ENCODE measurements at regions not wholly inside any gene's neighbourhood (a gene's known extent, or its start where the extent isn't known, plus 50 kb on each side); places are given as distances from the start of the nearest gene placed in this dataset.

DNA sequence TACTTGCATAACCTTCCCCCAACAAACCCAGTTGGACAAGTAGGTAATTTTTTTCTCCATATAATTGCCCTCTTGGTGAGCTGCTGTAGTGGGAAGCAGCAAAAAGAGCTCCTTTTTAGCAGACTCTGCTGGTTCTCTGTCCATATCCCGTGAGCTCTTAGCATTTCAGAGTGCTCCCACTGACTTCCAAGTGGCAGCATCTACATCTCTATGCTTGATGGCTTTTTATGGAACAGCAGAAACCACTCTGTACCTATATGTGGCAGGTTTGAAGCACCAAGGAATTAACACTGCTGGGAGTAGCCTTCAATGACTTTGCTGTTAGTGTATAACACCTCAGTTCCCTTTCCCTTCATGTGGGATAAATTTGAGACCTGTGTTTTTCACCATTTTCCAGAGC is 168.4 kb upstream of the NHS start:
- H3K4me3 ChIP-seq (replicated peaks in 1 of 2; ENCODE audit: low read depth in 2 of 2, low read length in 2 of 2) = no peak overlapping the region
- TF ChIP-seq, protein P1, sequence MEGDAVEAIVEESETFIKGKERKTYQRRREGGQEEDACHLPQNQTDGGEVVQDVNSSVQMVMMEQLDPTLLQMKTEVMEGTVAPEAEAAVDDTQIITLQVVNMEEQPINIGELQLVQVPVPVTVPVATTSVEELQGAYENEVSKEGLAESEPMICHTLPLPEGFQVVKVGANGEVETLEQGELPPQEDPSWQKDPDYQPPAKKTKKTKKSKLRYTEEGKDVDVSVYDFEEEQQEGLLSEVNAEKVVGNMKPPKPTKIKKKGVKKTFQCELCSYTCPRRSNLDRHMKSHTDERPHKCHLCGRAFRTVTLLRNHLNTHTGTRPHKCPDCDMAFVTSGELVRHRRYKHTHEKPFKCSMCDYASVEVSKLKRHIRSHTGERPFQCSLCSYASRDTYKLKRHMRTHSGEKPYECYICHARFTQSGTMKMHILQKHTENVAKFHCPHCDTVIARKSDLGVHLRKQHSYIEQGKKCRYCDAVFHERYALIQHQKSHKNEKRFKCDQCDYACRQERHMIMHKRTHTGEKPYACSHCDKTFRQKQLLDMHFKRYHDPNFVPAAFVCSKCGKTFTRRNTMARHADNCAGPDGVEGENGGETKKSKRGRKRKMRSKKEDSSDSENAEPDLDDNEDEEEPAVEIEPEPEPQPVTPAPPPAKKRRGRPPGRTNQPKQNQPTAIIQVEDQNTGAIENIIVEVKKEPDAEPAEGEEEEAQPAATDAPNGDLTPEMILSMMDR (IDR thresholded peaks at IDR 0.05; ENCODE audit: low read depth, low read length) = no peak
- no peak for DNase-seq (ENCODE audit: low read depth in 2 of 2)

DNA sequence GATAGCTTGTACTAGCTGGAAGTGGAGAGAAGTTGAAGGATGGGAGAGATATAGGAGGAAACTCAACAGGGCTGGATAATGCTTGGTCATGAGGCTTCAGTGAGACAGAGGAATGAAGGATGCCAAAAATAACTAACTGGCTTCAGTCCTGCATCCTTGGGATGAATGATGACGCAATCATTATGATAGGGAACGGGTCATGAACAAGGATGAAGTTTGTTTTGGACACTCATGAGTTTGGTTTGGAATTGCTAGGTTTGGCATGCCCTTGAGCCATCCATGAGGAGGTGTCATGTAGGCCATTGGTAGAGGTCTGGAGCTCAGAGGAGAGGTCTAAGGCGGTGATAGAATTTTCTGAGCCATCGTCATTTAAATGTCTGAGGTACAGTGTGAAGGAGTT is 160.0 kb upstream of the NHS start:
- DNase-seq (ENCODE audit: low read depth in 2 of 2) = peak; percentile 0

DNA sequence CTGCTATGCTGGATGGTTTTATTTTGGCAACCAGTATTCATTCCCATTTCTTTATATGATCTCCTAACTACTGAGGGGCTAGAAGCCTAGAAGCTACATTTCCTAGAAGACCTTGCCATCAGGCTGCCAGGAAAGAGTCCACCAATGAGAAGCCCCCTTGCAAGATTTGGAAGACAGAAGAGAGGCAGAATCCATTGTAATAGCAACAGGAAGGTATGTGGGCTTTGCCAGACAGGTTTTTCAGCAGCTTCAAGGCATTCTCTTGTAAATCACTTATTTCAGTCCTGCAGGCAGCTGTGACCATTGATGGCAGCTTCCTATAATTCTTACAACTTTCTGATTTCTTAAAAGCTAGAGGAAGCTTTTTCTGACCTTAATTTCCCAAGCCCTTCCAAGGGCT is 148.3 kb upstream of the NHS start:
- DNase-seq (ENCODE audit: low read depth in 2 of 2) = no peak
- H3K4me3 ChIP-seq (replicated peaks in 1 of 2; ENCODE audit: low read depth in 2 of 2, low read length in 2 of 2) = no peak overlapping the region
- TF ChIP-seq, protein P1 (IDR thresholded peaks at IDR 0.05; ENCODE audit: low read depth, low read length) = no peak

More for the DNA sequence above, 160.0 kb upstream of the NHS start:
- TF ChIP-seq, protein P1 (IDR thresholded peaks at IDR 0.05; ENCODE audit: low read depth, low read length) = no peak
- H3K4me3 ChIP-seq (replicated peaks in 1 of 2; ENCODE audit: low read depth in 2 of 2, low read length in 2 of 2) = no peak overlapping the region

DNA sequence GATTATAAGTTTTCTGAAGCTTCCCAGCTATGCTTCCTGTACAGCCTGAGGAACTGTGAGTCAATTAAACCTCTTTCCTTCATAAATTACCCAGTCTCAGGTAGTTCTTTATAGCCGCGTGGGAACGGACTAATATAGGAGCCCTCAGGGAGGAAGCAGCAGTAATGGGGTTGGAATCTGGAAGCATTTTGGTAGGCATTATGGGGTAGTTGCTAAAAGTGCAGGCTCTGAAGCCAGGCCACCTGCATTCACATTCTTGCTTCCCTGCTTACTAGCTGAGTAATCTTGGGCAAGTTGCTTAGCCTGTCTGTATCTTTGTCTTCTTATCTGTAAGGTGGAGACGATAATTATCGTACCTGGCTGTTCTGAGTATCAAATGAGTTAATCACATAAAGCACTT is 137.9 kb upstream of the NHS start:
- TF ChIP-seq, protein P1 (IDR thresholded peaks at IDR 0.05; ENCODE audit: low read depth, low read length) = no peak
- DNase-seq (ENCODE audit: low read depth in 2 of 2) = no peak
- H3K4me3 ChIP-seq (replicated peaks in 1 of 2; ENCODE audit: low read depth in 2 of 2, low read length in 2 of 2) = no peak overlapping the region

DNA sequence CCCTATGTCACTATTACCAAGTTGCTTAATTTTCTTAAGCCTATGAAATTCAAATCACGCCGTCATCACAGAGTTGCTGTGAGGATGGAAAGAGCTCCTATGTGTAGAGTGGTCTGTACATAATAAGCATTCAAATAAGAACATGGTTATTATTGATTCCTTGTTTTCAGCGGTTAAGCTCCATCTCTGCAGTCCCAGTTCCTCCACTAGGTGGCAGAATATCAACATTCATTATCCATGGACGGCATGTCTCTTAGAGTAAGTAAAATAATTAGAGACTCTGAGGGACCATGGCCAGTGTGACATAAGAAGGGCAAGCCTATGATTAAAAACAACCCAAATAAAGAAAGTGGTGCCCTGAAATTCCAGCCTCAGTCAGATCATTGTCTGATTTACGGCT is 132.5 kb upstream of the NHS start:
- H3K4me3 ChIP-seq (replicated peaks in 1 of 2; ENCODE audit: low read depth in 2 of 2, low read length in 2 of 2) = no peak overlapping the region
- peak; percentile 55 to 60 for DNase-seq (ENCODE audit: low read depth in 2 of 2)
- TF ChIP-seq, protein P1 (IDR thresholded peaks at IDR 0.05; ENCODE audit: low read depth, low read length) = peak; percentile 62

DNA sequence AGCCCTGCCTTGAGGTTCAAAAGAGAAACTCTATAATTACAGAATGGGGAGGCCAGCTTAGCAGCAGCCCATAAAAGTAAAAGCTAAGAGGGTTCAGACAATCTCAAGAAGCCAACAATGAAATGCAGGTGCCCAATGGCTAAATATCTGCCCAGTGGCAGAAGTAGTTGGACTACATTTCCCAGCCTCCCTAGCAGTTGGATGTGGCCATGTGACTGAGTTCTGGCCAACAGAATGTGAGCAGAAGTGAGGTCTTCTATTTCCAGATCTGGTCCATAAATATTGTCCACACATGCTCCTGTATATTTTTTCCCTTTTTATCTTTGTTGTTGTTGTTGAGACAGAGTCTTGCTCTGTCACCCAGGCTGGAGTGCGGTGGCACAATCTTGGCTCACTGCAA is 127.9 kb upstream of the NHS start:
- no peak overlapping the region for H3K4me3 ChIP-seq (replicated peaks in 1 of 2; ENCODE audit: low read depth in 2 of 2, low read length in 2 of 2)
- TF ChIP-seq, protein P1 (IDR thresholded peaks at IDR 0.05; ENCODE audit: low read depth, low read length) = no peak
- DNase-seq (ENCODE audit: low read depth in 2 of 2) = no peak

DNA sequence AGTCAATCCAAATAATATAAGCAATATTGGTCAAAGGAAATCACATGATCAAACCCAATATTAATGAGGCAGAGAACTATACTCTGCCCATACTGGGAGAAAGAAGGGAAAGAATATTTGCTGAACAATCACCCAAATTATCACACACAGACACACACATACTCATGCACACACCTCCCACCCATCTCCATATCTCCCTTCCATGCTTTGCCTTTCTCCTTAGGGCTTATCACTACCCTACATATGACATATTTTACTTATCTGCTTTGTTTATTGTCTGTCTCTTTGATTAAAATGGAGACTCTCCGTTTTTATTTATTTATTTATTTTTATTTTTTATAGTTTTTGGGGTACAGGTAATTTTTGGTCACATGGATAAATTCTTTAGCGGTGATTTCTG is 112.9 kb upstream of the NHS start:
- TF ChIP-seq, protein P1 (IDR thresholded peaks at IDR 0.05; ENCODE audit: low read depth, low read length) = no peak
- no peak for DNase-seq (ENCODE audit: low read depth in 2 of 2)

More for the DNA sequence above, 112.9 kb upstream of the NHS start:
- no peak overlapping the region for H3K4me3 ChIP-seq (replicated peaks in 1 of 2; ENCODE audit: low read depth in 2 of 2, low read length in 2 of 2)

Measured in cardiac fibroblast (primary cell).